Osteoblast (primary cell): ENCODE measurements at regions not wholly inside any gene's neighbourhood (a gene's known extent, or its start where the extent isn't known, plus 50 kb on each side); places are given as distances from the start of the nearest gene placed in this dataset.
"Not testable (repeated sequence)": the region's sequence is repeated elsewhere in the genome, so short reads cannot be mapped to it uniquely, and the experiment has no call there.

Experiments used
- DNase-seq: peaks from one replicate; pipeline ENCODE4 v3.0.0; 2011; ENCODE audit warnings: low spot score, mixed read lengths; ENCODE audit not compliant: insufficient read length; ENCODE audit errors: missing footprints
- H2AFZ ChIP-seq: 2 replicates; pipeline ENCODE4 v1.6.0; 2011; ENCODE audit warnings: mild to moderate bottlenecking, low read length
- H3K27ac ChIP-seq: 2 replicates; pipeline ENCODE4 v1.5.1; 2011; ENCODE audit warnings: mild to moderate bottlenecking, low read depth, low read length, moderate library complexity
- H3K27me3 ChIP-seq: 2 replicates; pipeline ENCODE4 v1.6.0; 2012; ENCODE audit warnings: mild to moderate bottlenecking, control low read depth, inconsistent platforms, low read length, moderate library complexity; ENCODE audit not compliant: insufficient read depth
- H3K36me3 ChIP-seq: 2 replicates; pipeline ENCODE4 v1.5.1; 2011; ENCODE audit warnings: mild to moderate bottlenecking, low read length, control low read depth, moderate library complexity; ENCODE audit not compliant: insufficient read depth
- H3K4me1 ChIP-seq: 2 replicates; pipeline ENCODE4 v1.5.1; 2011; ENCODE audit warnings: mild to moderate bottlenecking, low read length, control low read depth, moderate library complexity; ENCODE audit not compliant: insufficient read depth
- H3K4me2 ChIP-seq: 2 replicates; pipeline ENCODE4 v1.6.0; 2011; ENCODE audit warnings: mild to moderate bottlenecking, low read length; ENCODE audit not compliant: insufficient read depth
- H3K4me3 ChIP-seq: fragments of 200-600 bp; sonication (generic); 3 replicates; pipeline ENCODE4 v1.5.1; 2012; ENCODE audit warnings: mild to moderate bottlenecking, low read length, inconsistent platforms; ENCODE audit not compliant: insufficient read depth
- H3K79me2 ChIP-seq: 2 replicates; pipeline ENCODE4 v1.6.0; 2012; ENCODE audit warnings: mild to moderate bottlenecking, low read length, control low read depth, inconsistent platforms; ENCODE audit not compliant: insufficient read depth
- H3K9me3 ChIP-seq: 2 replicates; pipeline ENCODE4 v1.5.1; 2011; ENCODE audit warnings: low read depth, low read length, control low read depth
- H4K20me1 ChIP-seq: 2 replicates; pipeline ENCODE4 v1.6.0; 2012; ENCODE audit warnings: mild to moderate bottlenecking, low read length, control low read depth; ENCODE audit not compliant: insufficient read depth
- CTCF ChIP-seq: IDR thresholded peaks from 2 replicates; pipeline ENCODE4 v1.5.1; 2011; ENCODE audit warnings: mild to moderate bottlenecking, low read depth, low read length, moderate library complexity; ENCODE audit errors: extremely low read depth

GRCh38 chr6:78670156-78670555 is 197.2 kb upstream of the IRAK1BP1 start:
- no peaks in the 10 kb centered on the region for H3K36me3 ChIP-seq
- no peak overlapping the region for H2AFZ ChIP-seq
- H3K27ac ChIP-seq = no peak overlapping the region
- H3K9me3 ChIP-seq = no peaks in the 10 kb centered on the region
- H3K79me2 ChIP-seq = no peaks in the 10 kb centered on the region
- H3K4me1 ChIP-seq = no peaks in the 10 kb centered on the region
- no peak for TF ChIP-seq CTCF
- H3K4me2 ChIP-seq = no peak overlapping the region
- DNase-seq = no peak
- H4K20me1 ChIP-seq = no peaks in the 10 kb centered on the region
- no peak overlapping the region for H3K4me3 ChIP-seq
- H3K27me3 ChIP-seq = no peaks in the 10 kb centered on the region

GRCh38 chr6:78670802-78671201 is 196.5 kb upstream of the IRAK1BP1 start:
- no peak for TF ChIP-seq CTCF
- Histone ChIP-seq H4K20me1 (no peaks in the 10 kb centered on the region), H2AFZ (no peak overlapping the region), H3K4me3 (no peak overlapping the region), H3K4me2 (no peak overlapping the region), H3K27ac (no peak overlapping the region), H3K36me3 (no peaks in the 10 kb centered on the region), H3K9me3 (no peaks in the 10 kb centered on the region), H3K4me1 (no peaks in the 10 kb centered on the region), H3K27me3 (no peaks in the 10 kb centered on the region), H3K79me2 (no peaks in the 10 kb centered on the region)
- no peak for DNase-seq

GRCh38 chr6:78676069-78677007 is 191.0 kb upstream of the IRAK1BP1 start:
- not testable (repeated sequence) for DNase-seq, H3K27me3 ChIP-seq, H3K4me3 ChIP-seq, H4K20me1 ChIP-seq, H3K9me3 ChIP-seq, H3K4me1 ChIP-seq, H3K27ac ChIP-seq, H3K79me2 ChIP-seq, H3K36me3 ChIP-seq, H2AFZ ChIP-seq, H3K4me2 ChIP-seq

- Histone ChIP-seq H3K27me3 (no peaks in the 10 kb centered on the region), H4K20me1 (no peaks in the 10 kb centered on the region), H3K4me3 (no peak overlapping the region), H3K4me2 (no peak overlapping the region), H3K79me2 (no peaks in the 10 kb centered on the region), H3K27ac (no peak overlapping the region), H2AFZ (no peak overlapping the region), H3K9me3 (no peaks in the 10 kb centered on the region), H3K36me3 (no peaks in the 10 kb centered on the region), H3K4me1 (no peaks in the 10 kb centered on the region)
- DNase-seq = no peak
- no peak for TF ChIP-seq CTCF
Measured at GRCh38 chr6:78688668-78689067, 178.7 kb upstream of the IRAK1BP1 start.
